Small intestine (tissue), 7 donors: ENCODE measurements at regions not wholly inside any gene's neighbourhood (a gene's known extent, or its start where the extent isn't known, plus 50 kb on each side); places are given as distances from the start of the nearest gene placed in this dataset.

Experiments used
- DNase-seq, 2 donors: peaks; one replicate each; pipeline versions ENCODE4 v3.0.0 to v3.0.0-alpha.2; 2013
- FAIRE-seq: peaks from 2 replicates; lab custom pipeline; 2012; peaks lifted over from hg19 to GRCh38; lab: Jason Lieb, UNC
- H3K27ac ChIP-seq, 3 donors: one replicate each; pipeline ENCODE4 v1.5.1; 2013; ENCODE audit warnings: low read length in 2 of 3, mild to moderate bottlenecking in 2 of 3, control low read depth in 1 of 3, inconsistent platforms in 1 of 3, low read depth in 1 of 3, moderate library complexity in 1 of 3
- H3K27me3 ChIP-seq, 3 donors: one replicate each; pipeline ENCODE4 v1.6.1; 2013; ENCODE audit warnings: low read length in 3 of 3, inconsistent platforms in 1 of 3; ENCODE audit not compliant: control insufficient read depth in 3 of 3, insufficient read depth in 3 of 3
- H3K36me3 ChIP-seq, 3 donors: one replicate each; pipeline ENCODE4 v1.6.1; 2013; ENCODE audit warnings: low read length in 3 of 3, inconsistent platforms in 1 of 3, low read depth in 1 of 3, mild to moderate bottlenecking in 1 of 3, moderate library complexity in 1 of 3; ENCODE audit not compliant: control insufficient read depth in 3 of 3, insufficient read depth in 2 of 3
- H3K4me1 ChIP-seq, 3 donors: one replicate each; pipeline ENCODE4 v1.6.1; 2013; ENCODE audit warnings: low read length in 2 of 3, inconsistent platforms in 1 of 3, low read depth in 1 of 3, mild to moderate bottlenecking in 1 of 3, moderate library complexity in 1 of 3; ENCODE audit not compliant: control insufficient read depth in 3 of 3, insufficient read depth in 2 of 3
- H3K4me3 ChIP-seq, 3 donors: one replicate each; pipeline ENCODE4 v1.5.1; 2013; ENCODE audit warnings: low read length in 3 of 3, control low read depth in 1 of 3, inconsistent platforms in 1 of 3, low read depth in 1 of 3, mild to moderate bottlenecking in 1 of 3, moderate library complexity in 1 of 3
- H3K9me3 ChIP-seq, 2 donors: one replicate each; pipeline ENCODE4 v1.6.1; 2013; ENCODE audit warnings: low read depth in 1 of 2, low read length in 1 of 2; ENCODE audit not compliant: control insufficient read depth in 2 of 2, insufficient read depth in 1 of 2
- WGBS, 3 donors: extraction: QIAGEN DNeasy Blood & Tissue Kit; methylation state at CpG; one replicate each; pipeline ENCODE4 v1.1.7; 2013; 5-methylcytosine and 5-hydroxymethylcytosine counted together
- donor health status: healthy with polysubstance abuse.
- donor health status: control.
- donor health status: control.
- donor health status: Bipolar disorder and iron deficiency.
- donor health status: healthy.

GRCh38 chr10:37712489-37713131, 144.8 kb downstream of the ZNF248 start:
- FAIRE-seq: no peak
- no peaks in the 10 kb centered on the region for H3K4me1 ChIP-seq

GRCh38 chr10:37711617-37712488, 145.6 kb downstream of the ZNF248 start:
- H3K27ac ChIP-seq: no peak overlapping the region
- peaks cover 0 to 53% of the 10 kb centered on the region in 2 donors for H3K9me3 ChIP-seq
- H3K27me3 ChIP-seq: no peaks in the 10 kb centered on the region
- no peak overlapping the region for H3K4me3 ChIP-seq
- WGBS, 3 donors: 74 to 80% (median 77%) methylated on average over 13 of the region's 13 CpGs
- DNase-seq (no peak), FAIRE-seq (no peak)
- no peaks in the 10 kb centered on the region for H3K36me3 ChIP-seq
- no peaks in the 10 kb centered on the region for H3K4me1 ChIP-seq

More at GRCh38 chr10:37712489-37713131, 144.8 kb downstream of the ZNF248 start:
- WGBS, 3 donors: 72 to 78% (median 77%) methylated on average over 4 of the region's 4 CpGs
- Histone ChIP-seq H3K27ac (no peak overlapping the region), H3K9me3 (peaks cover 0 to 51% of the 10 kb centered on the region in 2 donors), H3K4me3 (no peak overlapping the region), H3K27me3 (no peaks in the 10 kb centered on the region), H3K36me3 (no peaks in the 10 kb centered on the region)
- no peak for DNase-seq

DNA sequence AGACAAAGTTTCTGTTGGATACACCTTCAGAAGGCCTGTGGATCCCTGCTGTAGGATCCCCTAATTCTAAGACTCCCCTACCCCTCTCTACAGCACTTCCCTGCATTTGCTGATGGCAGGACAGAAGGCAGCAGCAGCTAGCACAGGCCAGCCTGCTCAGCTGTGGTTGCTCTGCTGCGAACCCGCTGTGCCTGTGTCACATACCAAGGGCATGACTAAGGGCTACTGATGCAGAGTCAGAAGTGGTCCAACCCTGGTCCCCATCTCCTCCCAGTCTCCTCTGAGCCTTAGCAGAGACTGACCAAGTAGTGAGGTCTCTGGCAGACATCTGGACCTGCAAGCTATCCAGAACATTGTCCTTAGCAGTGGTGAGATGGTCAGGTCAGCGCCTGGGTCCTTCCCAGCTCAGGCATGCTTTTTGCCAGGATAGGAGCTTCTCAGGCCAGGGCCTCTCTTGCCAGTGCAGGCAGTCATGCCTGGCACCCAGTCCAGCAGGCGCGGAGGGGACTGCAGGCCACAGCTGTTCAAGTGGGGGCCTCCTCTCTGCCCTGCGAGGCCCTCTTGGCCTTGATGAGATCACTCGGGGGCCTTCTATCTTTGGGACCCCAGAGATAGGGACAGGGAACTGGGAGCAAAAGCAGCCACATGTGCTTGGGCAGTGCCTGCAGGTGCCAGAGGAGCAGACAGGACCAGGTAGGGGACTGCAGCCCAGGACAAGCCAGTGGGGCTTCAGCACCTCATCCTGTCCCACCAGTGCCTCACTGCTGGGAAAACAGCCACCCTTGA, 146.4 kb downstream of the ZNF248 start:
- H3K36me3 ChIP-seq: no peaks in the 10 kb centered on the region
- H3K27me3 ChIP-seq: no peaks in the 10 kb centered on the region
- FAIRE-seq: no peak
- H3K4me1 ChIP-seq: no peaks in the 10 kb centered on the region
- H3K27ac ChIP-seq: no peak overlapping the region
- H3K9me3 ChIP-seq: peaks cover 0 to 53% of the 10 kb centered on the region in 2 donors
- WGBS, 3 donors: 85 to 90% (median 86%) methylated on average over 7 of the region's 7 CpGs
- no peak overlapping the region for H3K4me3 ChIP-seq
- no peak for DNase-seq

DNA sequence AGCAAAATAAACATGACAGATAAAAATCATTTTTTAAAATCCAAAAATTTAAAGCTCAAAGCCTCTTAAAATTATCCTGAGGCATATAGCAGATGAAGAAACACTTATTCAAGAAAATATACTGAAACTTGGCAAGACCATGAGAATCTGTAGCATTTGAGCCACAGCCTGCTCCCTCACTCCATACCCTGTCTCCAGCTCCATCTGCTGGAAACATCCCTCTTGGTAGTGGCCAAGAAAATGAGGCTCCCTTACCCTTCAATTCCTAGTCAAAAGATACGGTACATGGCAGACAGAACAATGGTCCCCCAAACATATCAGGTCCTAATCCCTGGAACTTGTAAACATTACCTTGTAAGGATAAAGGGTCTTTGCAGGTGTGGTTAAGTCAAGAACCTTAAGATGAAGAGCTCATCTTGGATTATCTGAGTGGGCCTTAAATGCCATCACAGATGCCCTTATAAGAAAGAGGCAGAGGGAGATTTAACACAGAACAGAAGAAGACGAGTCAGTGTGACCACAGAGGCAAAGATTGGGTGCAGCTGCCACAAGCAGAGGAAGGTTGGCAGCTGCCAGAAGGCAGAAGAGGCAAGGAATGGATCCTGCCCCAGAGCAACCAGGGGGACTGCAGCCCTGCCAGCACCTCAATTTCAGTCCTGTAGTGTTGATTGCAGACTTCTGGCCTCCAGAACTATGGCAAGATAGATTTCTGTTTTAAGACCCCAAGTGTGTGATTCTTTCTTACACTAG, 149.4 kb downstream of the ZNF248 start:
- Histone ChIP-seq H3K27me3 (no peaks in the 10 kb centered on the region), H3K4me3 (no peak overlapping the region), H3K9me3 (peaks cover 1 to 78% of the 10 kb centered on the region in 2 donors), H3K4me1 (no peaks in the 10 kb centered on the region), H3K36me3 (no peaks in the 10 kb centered on the region), H3K27ac (no peak overlapping the region)
- no peak for DNase-seq
- no peak for FAIRE-seq
- WGBS, 3 donors: 46 to 59% (median 49%) methylated on average over 2 of the region's 2 CpGs

- Histone ChIP-seq H3K4me1 (no peaks in the 10 kb centered on the region), H3K9me3 (peaks cover 1 to 71% of the 10 kb centered on the region in 2 donors), H3K36me3 (no peaks in the 10 kb centered on the region), H3K27ac (no peak overlapping the region), H3K27me3 (no peaks in the 10 kb centered on the region), H3K4me3 (no peak overlapping the region)
- FAIRE-seq (no peak), DNase-seq (no peak)
- 67 to 74% (median 68%) methylated on average over 4 of the region's 4 CpGs for WGBS, 3 donors
Observed at GRCh38 chr10:37704566-37704965, 152.8 kb downstream of the ZNF248 start.

- H3K36me3 ChIP-seq: no peaks in the 10 kb centered on the region
- 63 to 83% (median 82%) methylated on average over 4 of the region's 4 CpGs for WGBS, 3 donors
- no peak overlapping the region for H3K27ac ChIP-seq
- H3K27me3 ChIP-seq: no peaks in the 10 kb centered on the region
- H3K9me3 ChIP-seq: peaks cover 1 to 74% of the 10 kb centered on the region in 2 donors
- H3K4me3 ChIP-seq: no peak overlapping the region
- no peaks in the 10 kb centered on the region for H3K4me1 ChIP-seq
- DNase-seq (no peak), FAIRE-seq (no peak)
Observed at GRCh38 chr10:37703833-37704382, 153.5 kb downstream of the ZNF248 start.

DNA sequence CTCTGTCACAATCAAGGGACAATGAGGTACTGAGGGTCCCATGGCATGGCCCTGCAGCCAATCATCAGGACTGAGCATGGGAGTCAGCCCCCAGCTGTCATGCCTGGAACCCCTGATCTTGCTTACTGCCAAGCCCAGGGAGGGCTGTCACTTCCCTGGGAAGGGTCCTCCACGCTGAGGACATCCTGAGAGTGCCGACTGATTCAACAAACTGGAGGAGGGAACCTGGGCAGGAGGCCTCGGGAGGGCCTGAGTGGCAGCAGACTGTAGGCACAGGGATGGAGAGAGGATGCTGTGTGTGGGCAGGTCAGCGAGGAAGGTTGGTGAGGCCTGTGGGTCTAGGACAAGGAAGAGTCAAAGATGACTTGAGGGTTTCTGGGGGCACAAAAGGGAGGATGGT, 154.3 kb downstream of the ZNF248 start:
- H3K9me3 ChIP-seq: peaks cover 1 to 68% of the 10 kb centered on the region in 2 donors
- FAIRE-seq: no peak
- no peaks in the 10 kb centered on the region for H3K36me3 ChIP-seq
- 65 to 73% (median 67%) methylated on average over 4 of the region's 4 CpGs for whole genome bisulfite sequencing, 3 donors
- DNase-seq: no peak
- no peak overlapping the region for H3K27ac ChIP-seq
- H3K27me3 ChIP-seq: no peaks in the 10 kb centered on the region
- no peak overlapping the region for H3K4me3 ChIP-seq
- no peaks in the 10 kb centered on the region for H3K4me1 ChIP-seq
